OCI-LY1 (cell line): ENCODE measurements at regions not wholly inside any gene's neighbourhood (a gene's known extent, or its start where the extent isn't known, plus 50 kb on each side); places are given as distances from the start of the nearest gene placed in this dataset.

Experiments
- H2AFZ ChIP-seq: fragments of 200-600 bp; sonication (generic), shearing (Covaris generic); 2 replicates; pipeline ENCODE4 v1.6.0; 2014; ENCODE audit warnings: antibody characterized with exemption, mild to moderate bottlenecking, low read length
- H3F3A ChIP-seq: fragments of 200-600 bp; sonication (generic), shearing (Covaris generic); 2 replicates; pipeline ENCODE4 v1.6.0; 2014; ENCODE audit warnings: mild to moderate bottlenecking, antibody characterized with exemption, low read length, moderate library complexity; ENCODE audit not compliant: insufficient read depth
- H3K27ac ChIP-seq: fragments of 200-600 bp; sonication (generic); 2 replicates; pipeline ENCODE4 v1.5.1; 2014; ENCODE audit warnings: low read length, mixed run types, mild to moderate bottlenecking, low read depth; ENCODE audit not compliant: poor library complexity, severe bottlenecking
- H3K27me3 ChIP-seq: fragments of 200-600 bp; sonication (generic); 2 replicates; pipeline ENCODE4 v1.6.0; 2014; ENCODE audit warnings: antibody characterized with exemption, mild to moderate bottlenecking, low read length, moderate library complexity; ENCODE audit not compliant: insufficient read depth
- H3K36me3 ChIP-seq: fragments of 200-600 bp; sonication (generic); 2 replicates; pipeline ENCODE4 v1.6.1; 2014; ENCODE audit warnings: mild to moderate bottlenecking, antibody characterized with exemption, low read length, moderate library complexity, mixed read lengths; ENCODE audit not compliant: insufficient read depth
- H3K4me1 ChIP-seq: fragments of 200-600 bp; sonication (generic); 2 replicates; pipeline ENCODE4 v1.5.1; 2014; ENCODE audit warnings: mild to moderate bottlenecking, low read length, moderate library complexity; ENCODE audit not compliant: insufficient read depth, severe bottlenecking
- H3K4me2 ChIP-seq: fragments of 200-600 bp; sonication (generic), shearing (Covaris generic); 2 replicates; pipeline ENCODE4 v1.6.1; 2014; ENCODE audit warnings: low read length
- H3K4me3 ChIP-seq: fragments of 200-600 bp; sonication (generic); 2 replicates; pipeline ENCODE4 v1.5.1; 2014; ENCODE audit warnings: low read length, low read depth, mild to moderate bottlenecking, mixed read lengths; ENCODE audit not compliant: poor library complexity, severe bottlenecking
- H3K79me2 ChIP-seq: fragments of 200-600 bp; shearing (Covaris generic); 2 replicates; pipeline ENCODE4 v1.6.1; 2016; ENCODE audit warnings: mixed run types, low read length, mixed read lengths; ENCODE audit not compliant: insufficient read depth
- H3K9ac ChIP-seq: fragments of 200-600 bp; sonication (generic), shearing (Covaris generic); 2 replicates; pipeline ENCODE4 v1.6.1; 2014; ENCODE audit warnings: mild to moderate bottlenecking, low read length, mixed read lengths
- H3K9me2 ChIP-seq: fragments of 200-600 bp; sonication (generic), shearing (Covaris generic); 2 replicates; pipeline ENCODE4 v1.6.1; 2014; ENCODE audit warnings: low read depth, mild to moderate bottlenecking, low read length, mixed read lengths
- H3K9me3 ChIP-seq: fragments of 200-600 bp; shearing (Covaris generic); 2 replicates; pipeline ENCODE4 v1.6.1; 2014; ENCODE audit warnings: low read length, mixed read lengths
- H4K20me1 ChIP-seq: fragments of 200-600 bp; sonication (generic), shearing (Covaris generic); 2 replicates; pipeline ENCODE4 v1.6.0; 2016; ENCODE audit warnings: mild to moderate bottlenecking, low read length; ENCODE audit not compliant: insufficient read depth
- CTCF ChIP-seq: fragments of 200-600 bp; sonication (generic), shearing (Covaris generic); IDR thresholded peaks from 2 replicates; pipeline ENCODE4 v1.5.1; 2017; ENCODE audit warnings: mild to moderate bottlenecking, antibody characterized with exemption, low read length, moderate library complexity, mixed read lengths
- EZH2 ChIP-seq: fragments of 200-600 bp; sonication (generic), shearing (Covaris generic); IDR thresholded peaks from 2 replicates; pipeline ENCODE4 v1.8.0; 2017; ENCODE audit warnings: borderline replicate concordance, mixed run types, mild to moderate bottlenecking, antibody characterized with exemption, low read length, moderate library complexity, mixed read lengths

DNA sequence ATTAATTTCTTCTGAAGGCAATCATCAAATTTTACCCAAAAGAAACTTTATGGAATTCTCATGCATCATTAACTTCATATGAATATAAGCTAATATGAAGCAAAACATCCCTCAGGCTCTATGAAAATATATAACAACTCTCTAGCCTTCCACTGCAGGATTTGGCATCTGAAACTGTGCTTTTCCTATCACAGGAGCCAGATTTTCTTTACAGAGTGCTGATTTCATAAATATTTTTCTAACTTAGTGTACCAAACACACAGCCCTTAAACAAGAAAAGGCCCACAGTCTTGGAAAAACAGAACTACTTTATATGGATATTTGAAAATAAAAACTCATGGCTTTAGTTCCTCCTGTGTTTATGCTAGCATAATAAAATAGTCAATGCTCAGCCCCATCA, 559.5 kb upstream of the CHRM3 start:
- Histone ChIP-seq H3K27me3 (no peaks in the 10 kb centered on the region), H3K4me2 (no peak overlapping the region), H3F3A (no peaks in the 10 kb centered on the region), H3K9ac (no peak overlapping the region), H3K9me3 (no peaks in the 10 kb centered on the region), H3K9me2 (no peaks in the 10 kb centered on the region), H4K20me1 (no peaks in the 10 kb centered on the region), H3K79me2 (no peaks in the 10 kb centered on the region), H2AFZ (no peak overlapping the region), H3K4me3 (no peak overlapping the region), H3K36me3 (no peaks in the 10 kb centered on the region), H3K27ac (no peak overlapping the region), H3K4me1 (no peaks in the 10 kb centered on the region)
- TF ChIP-seq EZH2 (no peak), CTCF (no peak)

- no peak overlapping the region for H3K9ac ChIP-seq
- H3K4me1 ChIP-seq = no peaks in the 10 kb centered on the region
- H4K20me1 ChIP-seq = no peaks in the 10 kb centered on the region
- no peaks in the 10 kb centered on the region for H3K79me2 ChIP-seq
- H3K36me3 ChIP-seq = no peaks in the 10 kb centered on the region
- H3K4me3 ChIP-seq = no peak overlapping the region
- no peak overlapping the region for H2AFZ ChIP-seq
- TF ChIP-seq EZH2 (no peak), CTCF (no peak)
- H3F3A ChIP-seq = no peaks in the 10 kb centered on the region
- no peaks in the 10 kb centered on the region for H3K27me3 ChIP-seq
- H3K27ac ChIP-seq = no peak overlapping the region
- H3K9me2 ChIP-seq = no peaks in the 10 kb centered on the region
- no peaks in the 10 kb centered on the region for H3K9me3 ChIP-seq
- H3K4me2 ChIP-seq = no peak overlapping the region
Measured at GRCh38 chr1:238823416-238823815, 563.0 kb upstream of the CHRM3 start.

GRCh38 chr1:238811211-238811879, 575.0 kb upstream of the CHRM3 start:
- no peak overlapping the region for H3K4me3 ChIP-seq
- H3K4me2 ChIP-seq = no peak overlapping the region
- H3K79me2 ChIP-seq = no peaks in the 10 kb centered on the region
- no peaks in the 10 kb centered on the region for H3K9me3 ChIP-seq
- no peaks in the 10 kb centered on the region for H3K9me2 ChIP-seq
- H3F3A ChIP-seq = no peaks in the 10 kb centered on the region
- H2AFZ ChIP-seq = no peak overlapping the region
- H3K27ac ChIP-seq = no peak overlapping the region
- H3K27me3 ChIP-seq = no peaks in the 10 kb centered on the region
- TF ChIP-seq CTCF (no peak), EZH2 (no peak)
- H3K36me3 ChIP-seq = no peaks in the 10 kb centered on the region
- H4K20me1 ChIP-seq = no peaks in the 10 kb centered on the region
- no peaks in the 10 kb centered on the region for H3K4me1 ChIP-seq
- no peak overlapping the region for H3K9ac ChIP-seq
